Ectodermal cell (in vitro differentiated cells): ENCODE measurements at regions not wholly inside any gene's neighbourhood (a gene's known extent, or its start where the extent isn't known, plus 50 kb on each side); places are given as distances from the start of the nearest gene placed in this dataset.
"Not testable (repeated sequence)": the region's sequence is repeated elsewhere in the genome, so short reads cannot be mapped to it uniquely, and the experiment has no call there.

Experiments used
- H3K27ac ChIP-seq: 2 replicates; pipeline ENCODE4 v1.7.0; 2013; ENCODE audit warnings: mild to moderate bottlenecking, low read depth, low read length; ENCODE audit not compliant: insufficient read depth, poor library complexity, severe bottlenecking
- H3K27me3 ChIP-seq: 2 replicates; pipeline ENCODE4 v1.7.0; 2013; ENCODE audit warnings: mild to moderate bottlenecking, low read length; ENCODE audit not compliant: insufficient read depth, control insufficient read depth, poor library complexity, severe bottlenecking
- H3K36me3 ChIP-seq: one replicate; pipeline ENCODE4 v1.7.0; 2013; ENCODE audit warnings: low read length; ENCODE audit not compliant: control insufficient read depth, insufficient read depth
- H3K4me1 ChIP-seq: one replicate; pipeline ENCODE4 v1.7.0; 2013; ENCODE audit warnings: low read length; ENCODE audit not compliant: control insufficient read depth, insufficient read depth
- H3K4me3 ChIP-seq: 2 replicates; pipeline ENCODE4 v1.7.0; 2013; ENCODE audit warnings: low read depth, low read length, control low read depth; ENCODE audit not compliant: insufficient read depth
- H3K9me3 ChIP-seq: 2 replicates; pipeline ENCODE4 v1.7.0; 2013; ENCODE audit warnings: mild to moderate bottlenecking, low read length, moderate library complexity; ENCODE audit not compliant: control insufficient read depth
- WGBS, 2 experiments: methylation state at CpG; one replicate each; pipeline ENCODE4 v1.1.7; 2013; ENCODE audit warnings: missing lambda C conversion rate in 2 of 2; 5-methylcytosine and 5-hydroxymethylcytosine counted together

DNA sequence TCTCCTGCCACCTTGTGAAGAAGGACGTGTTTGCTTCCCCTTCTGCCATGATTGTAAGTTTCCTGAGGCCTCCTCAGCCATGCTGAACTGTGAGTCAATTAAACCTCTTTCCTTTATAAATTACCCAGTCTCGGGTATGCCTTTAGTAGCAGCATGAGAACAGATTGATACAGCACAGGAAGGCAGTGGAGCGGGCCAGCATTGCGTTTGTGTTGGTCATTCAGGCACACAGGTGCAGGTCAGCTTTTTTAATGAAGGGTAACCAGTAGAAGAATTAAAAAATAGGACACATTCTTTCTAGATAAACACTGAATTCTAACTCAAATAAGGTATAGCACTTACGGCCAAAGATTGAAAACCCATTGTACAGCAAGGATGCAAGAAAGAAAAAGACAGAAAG lies 432.6 kb downstream of the BRD1 start:
- not testable (repeated sequence) for H3K4me3 ChIP-seq, H3K36me3 ChIP-seq, H3K27me3 ChIP-seq, H3K4me1 ChIP-seq, H3K27ac ChIP-seq, H3K9me3 ChIP-seq
- 96 to 98% methylated on average over 5 of the region's 5 CpGs for WGBS, 2 experiments

DNA sequence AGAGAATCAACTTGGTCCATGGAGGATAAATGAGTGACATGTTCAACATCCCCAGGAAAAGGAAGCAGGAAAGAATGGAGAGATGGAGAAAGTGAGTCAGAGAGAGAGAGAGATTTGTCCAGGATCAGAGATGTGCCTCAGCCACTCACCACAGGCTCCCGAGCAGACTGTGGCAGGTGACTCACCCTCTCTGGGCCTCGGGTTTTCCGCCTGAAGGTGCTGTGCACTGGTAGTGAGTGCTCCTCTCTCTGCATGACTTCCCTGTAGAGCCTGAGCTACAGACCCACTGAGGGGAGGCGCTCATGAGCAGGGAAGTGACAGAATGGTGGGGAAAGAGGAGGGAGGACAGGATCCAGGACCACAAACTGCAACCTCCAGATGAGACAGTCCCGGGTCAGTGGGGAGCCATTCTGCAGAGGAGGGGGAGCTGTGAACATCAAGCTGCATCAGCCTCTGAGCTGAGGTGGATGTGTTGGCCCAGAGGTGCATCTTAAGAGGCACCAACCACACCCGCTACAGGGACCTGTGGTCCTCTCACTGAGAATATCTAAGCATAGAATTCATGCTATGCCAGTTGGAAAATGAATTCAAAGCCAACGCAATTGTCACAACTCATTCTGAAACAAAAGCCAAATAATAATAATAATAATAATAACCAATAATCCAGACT lies 433.4 kb downstream of the BRD1 start:
- Histone ChIP-seq H3K9me3 (no peaks in the 10 kb centered on the region), H3K4me3 (no peak overlapping the region), H3K27ac (no peak overlapping the region), H3K4me1 (no peaks in the 10 kb centered on the region), H3K27me3 (no peaks in the 10 kb centered on the region), H3K36me3 (no peaks in the 10 kb centered on the region)
- WGBS, 2 experiments: 95 to 96% methylated on average over 6 to 7 of the region's 7 CpGs

DNA sequence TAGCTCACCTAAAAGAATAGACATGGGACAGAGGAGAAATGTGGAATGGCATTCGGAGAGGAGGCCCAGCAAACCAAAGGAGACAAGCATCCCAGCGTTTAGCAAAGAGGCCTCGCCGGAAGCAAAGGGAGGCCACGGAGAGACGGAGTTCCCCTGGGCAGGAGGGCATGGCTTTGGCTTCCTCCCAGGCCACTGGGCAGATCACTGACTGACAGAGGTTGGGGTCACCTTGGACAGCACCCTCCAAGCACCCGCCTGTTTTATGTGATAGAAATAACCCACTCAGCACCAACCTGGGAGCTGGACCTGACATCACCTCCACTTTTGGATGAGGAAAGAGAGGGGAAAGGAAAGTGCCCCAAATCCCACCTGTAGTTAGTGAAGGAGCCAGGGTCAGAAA lies 434.1 kb downstream of the BRD1 start:
- no peaks in the 10 kb centered on the region for H3K4me1 ChIP-seq
- H3K27ac ChIP-seq: no peak overlapping the region
- H3K27me3 ChIP-seq: no peaks in the 10 kb centered on the region
- no peaks in the 10 kb centered on the region for H3K9me3 ChIP-seq
- WGBS, 2 experiments: 93 to 95% methylated on average over 6 to 7 of the region's 7 CpGs
- no peak overlapping the region for H3K4me3 ChIP-seq
- H3K36me3 ChIP-seq: no peaks in the 10 kb centered on the region

DNA sequence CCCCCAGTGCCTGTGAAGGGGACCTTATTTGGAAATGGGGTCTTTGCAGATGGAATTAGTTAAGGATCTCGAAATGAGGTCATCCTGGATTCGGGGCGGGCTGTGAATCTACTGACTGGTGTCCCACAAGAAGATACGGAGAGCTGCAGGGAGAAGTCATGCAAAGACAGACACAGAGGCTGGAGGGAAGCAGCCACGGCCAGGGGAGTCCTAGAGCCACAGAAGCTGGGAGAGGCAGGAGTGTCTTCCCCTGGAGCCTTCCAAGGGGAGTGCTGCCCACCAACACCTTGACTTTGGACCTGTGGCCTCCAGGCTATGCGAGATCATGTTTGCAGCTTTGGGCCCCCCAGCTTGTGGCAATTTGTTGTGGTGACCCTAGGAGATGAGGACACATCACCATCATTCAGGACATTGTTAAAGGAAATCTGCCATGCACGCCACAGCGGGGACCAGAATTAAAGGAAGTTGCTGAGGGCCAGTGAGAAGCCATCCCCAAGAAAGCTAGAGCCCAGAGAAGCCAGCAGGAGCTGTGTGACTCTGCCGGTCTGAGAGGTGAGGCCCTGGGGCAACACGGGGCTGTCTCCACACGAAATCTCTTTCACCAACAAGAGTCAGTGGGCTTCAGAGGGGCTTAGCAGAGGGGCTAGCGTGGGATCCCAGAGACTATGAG lies 434.7 kb downstream of the BRD1 start:
- Histone ChIP-seq H3K36me3 (no peaks in the 10 kb centered on the region), H3K4me1 (no peaks in the 10 kb centered on the region), H3K27me3 (no peaks in the 10 kb centered on the region), H3K27ac (no peak overlapping the region), H3K4me3 (no peak overlapping the region), H3K9me3 (no peaks in the 10 kb centered on the region)
- WGBS, 2 experiments: 79 to 84% methylated on average over 11 to 12 of the region's 12 CpGs

DNA sequence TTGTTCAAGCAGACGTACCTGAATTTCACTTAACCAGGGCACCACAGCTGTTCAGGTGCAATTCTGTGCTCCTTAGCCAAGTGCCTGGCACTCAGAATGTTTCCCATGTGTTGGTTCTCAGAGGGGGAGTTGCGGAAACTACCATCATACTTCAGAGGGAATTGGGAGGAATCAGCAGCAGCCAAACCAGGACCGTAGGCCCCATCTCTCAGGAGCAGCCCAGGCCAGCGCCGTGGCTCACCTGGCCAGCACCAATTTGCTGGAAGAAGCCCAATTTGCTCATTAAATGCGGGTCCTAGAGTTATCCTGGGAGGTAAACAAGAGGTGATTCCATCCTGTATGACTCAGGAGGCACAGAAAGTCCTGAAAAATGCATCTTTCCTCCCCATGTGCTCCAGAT lies 435.4 kb downstream of the BRD1 start:
- H3K4me1 ChIP-seq: no peaks in the 10 kb centered on the region
- WGBS, 2 experiments: 93% methylated on average over 6 of the region's 6 CpGs
- H3K27ac ChIP-seq: no peak overlapping the region
- H3K27me3 ChIP-seq: no peaks in the 10 kb centered on the region
- H3K36me3 ChIP-seq: no peaks in the 10 kb centered on the region
- no peaks in the 10 kb centered on the region for H3K9me3 ChIP-seq
- no peak overlapping the region for H3K4me3 ChIP-seq

DNA sequence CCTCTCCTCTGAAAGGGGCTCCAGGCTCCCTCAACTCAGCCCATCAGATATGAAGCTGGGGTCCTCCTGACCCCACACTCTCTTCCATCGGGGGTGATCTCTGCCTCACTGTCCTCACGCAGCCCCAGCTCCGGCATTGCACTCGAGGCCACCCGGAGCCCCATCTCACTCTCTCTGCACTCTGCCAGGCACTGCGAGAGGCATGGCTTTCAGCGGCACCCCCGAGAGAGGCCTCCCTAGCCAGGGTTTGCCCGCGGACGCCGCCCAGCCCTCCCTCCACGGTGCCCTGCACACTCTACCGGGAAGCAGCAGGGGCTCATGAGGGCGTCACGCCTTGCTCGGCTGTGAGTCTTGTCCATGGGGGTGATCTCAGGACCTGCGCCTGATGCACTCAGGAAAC lies 436.2 kb downstream of the BRD1 start:
- no peak overlapping the region for H3K27ac ChIP-seq
- WGBS, 2 experiments: 95 to 96% methylated on average over 18 of the region's 18 CpGs
- H3K27me3 ChIP-seq: no peaks in the 10 kb centered on the region
- no peaks in the 10 kb centered on the region for H3K4me1 ChIP-seq
- no peaks in the 10 kb centered on the region for H3K9me3 ChIP-seq
- no peak overlapping the region for H3K4me3 ChIP-seq
- no peaks in the 10 kb centered on the region for H3K36me3 ChIP-seq

DNA sequence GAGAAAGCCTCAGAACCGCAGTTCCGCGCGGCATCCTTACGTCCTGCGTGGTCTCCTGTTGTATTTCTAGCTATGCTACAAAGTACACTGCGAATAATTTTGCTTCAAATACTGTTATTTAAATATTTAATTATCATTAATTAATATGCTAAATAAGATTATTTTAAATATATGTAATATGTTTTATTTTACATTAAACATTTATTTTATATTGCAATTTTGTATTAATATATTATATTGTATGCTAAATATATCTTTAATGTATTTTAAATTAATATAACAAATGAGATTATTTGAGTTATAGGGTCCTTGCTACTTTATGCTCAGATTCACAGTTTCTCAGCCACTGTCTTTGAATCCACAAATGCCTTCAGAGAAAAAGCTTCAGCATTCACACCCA lies 436.7 kb downstream of the BRD1 start:
- Histone ChIP-seq H3K4me1 (no peaks in the 10 kb centered on the region), H3K9me3 (no peaks in the 10 kb centered on the region), H3K27ac (no peak overlapping the region), H3K36me3 (no peaks in the 10 kb centered on the region), H3K27me3 (no peaks in the 10 kb centered on the region), H3K4me3 (no peak overlapping the region)
- 95 to 99% methylated on average over 6 of the region's 7 CpGs for WGBS, 2 experiments

DNA sequence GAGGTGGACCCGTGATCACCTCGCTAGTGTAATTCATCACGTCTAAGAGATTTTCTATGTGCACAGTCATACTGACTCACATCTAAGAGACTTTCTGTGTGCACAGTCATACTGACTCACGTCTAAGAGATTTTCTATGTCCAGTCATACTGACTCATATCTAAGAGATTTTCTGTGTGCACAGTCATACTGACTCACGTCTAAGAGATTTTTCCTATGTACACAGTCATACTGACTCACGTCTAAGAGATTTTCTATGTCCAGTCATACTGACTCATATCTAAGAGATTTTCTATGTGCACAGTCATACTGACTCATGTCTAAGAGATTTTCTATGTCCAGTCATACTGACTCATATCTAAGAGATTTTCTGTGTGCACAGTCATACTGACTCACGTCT lies 443.8 kb downstream of the BRD1 start:
- not testable (repeated sequence) for H3K36me3 ChIP-seq, H3K4me3 ChIP-seq, H3K4me1 ChIP-seq, H3K27ac ChIP-seq, H3K9me3 ChIP-seq, H3K27me3 ChIP-seq
- WGBS, 2 experiments: 93 to 94% methylated on average over 4 of the region's 7 CpGs

DNA sequence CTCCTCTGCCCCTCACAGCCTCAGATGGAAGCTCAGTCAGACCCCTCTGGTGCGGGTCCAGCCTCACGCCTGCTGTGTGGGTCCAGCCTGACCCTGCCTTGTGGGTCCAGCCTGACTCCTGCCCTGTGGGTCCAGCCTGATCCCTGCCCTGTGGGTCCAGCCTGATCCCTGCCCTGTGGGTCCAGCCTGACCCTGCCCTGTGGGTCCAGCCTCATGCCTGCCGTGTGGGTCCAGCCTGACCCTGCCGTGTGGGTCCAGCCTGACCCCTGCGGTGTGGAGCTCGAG lies 445.3 kb downstream of the BRD1 start:
- Histone ChIP-seq H3K9me3 (no peaks in the 10 kb centered on the region), H3K27ac (no peak overlapping the region), H3K27me3 (no peaks in the 10 kb centered on the region), H3K4me3 (no peak overlapping the region), H3K36me3 (no peaks in the 10 kb centered on the region), H3K4me1 (no peaks in the 10 kb centered on the region)
- 75 to 83% methylated on average over 5 to 6 of the region's 6 CpGs for WGBS, 2 experiments

DNA sequence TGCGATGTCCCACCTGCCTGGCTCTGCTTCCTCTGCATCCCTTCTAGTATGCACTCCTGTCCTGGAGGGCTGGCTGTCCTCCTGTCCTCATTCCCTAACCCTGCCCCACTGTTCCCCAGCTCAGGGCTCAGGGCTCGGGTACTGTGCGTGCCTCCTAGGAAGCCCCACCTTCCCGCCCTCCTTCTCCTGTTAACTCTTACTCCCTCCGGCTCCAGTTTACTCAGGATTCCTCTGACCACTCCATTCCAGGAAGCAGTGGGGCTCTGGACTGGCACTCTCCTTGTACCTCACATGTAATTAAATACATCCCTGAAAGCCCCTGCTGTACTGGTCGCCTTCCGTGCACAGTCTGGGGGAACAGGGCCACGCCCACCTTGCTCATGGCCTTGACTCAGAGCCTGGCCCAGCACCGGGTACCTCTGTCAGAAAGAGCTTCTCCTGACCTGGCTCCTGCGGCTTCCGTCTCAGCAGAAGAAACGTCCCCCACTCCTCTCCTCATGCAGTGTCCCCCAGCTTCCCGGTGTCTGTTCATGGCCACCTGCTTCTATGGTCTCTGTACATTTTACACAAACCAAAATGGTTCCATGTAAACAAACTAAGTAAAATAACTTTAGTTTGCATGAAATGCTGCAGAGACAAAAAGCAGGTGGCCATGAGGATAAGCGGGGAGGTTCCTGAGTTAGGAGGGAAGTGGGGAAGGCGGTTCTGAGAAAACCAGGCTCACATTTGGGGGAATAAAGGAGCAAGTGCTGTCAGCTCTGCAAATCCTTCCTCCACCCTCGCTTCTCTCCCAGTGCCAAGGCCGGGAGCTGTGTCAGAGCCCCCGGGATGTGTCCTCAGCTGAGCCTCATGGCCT lies 445.9 kb downstream of the BRD1 start:
- no peaks in the 10 kb centered on the region for H3K4me1 ChIP-seq
- no peaks in the 10 kb centered on the region for H3K36me3 ChIP-seq
- H3K27me3 ChIP-seq: no peaks in the 10 kb centered on the region
- H3K4me3 ChIP-seq: no peak overlapping the region
- H3K27ac ChIP-seq: no peak overlapping the region
- 75 to 76% methylated on average over 18 of the region's 18 CpGs for WGBS, 2 experiments
- no peaks in the 10 kb centered on the region for H3K9me3 ChIP-seq
